HCT116 (cell line): ENCODE measurements at regions not wholly inside any gene's neighbourhood (a gene's known extent, or its start where the extent isn't known, plus 50 kb on each side); places are given as distances from the start of the nearest gene placed in this dataset.

Source experiments
- ATAC-seq: fragments of 200-7000 bp; cut with Tn5 transposase; 2 replicates; pipeline ENCODE4 v1.9.1; 2020; ENCODE audit warnings: mild to moderate bottlenecking, moderate library complexity
- BruUV-seq: library from RNA; stranded (reverse); fragments of 400-500 nt; replicated peaks from 2 replicates; lab custom pipeline; 2021; lab: Mats Ljungman, UMichigan
- CTCF ChIA-PET: fragments of 300-600 bp; sonication (Branson Sonifier 250); formaldehyde crosslinking; loops from one replicate; lab custom pipeline; 2021; ENCODE audit warnings: antibody characterized with exemption; lab: Charles Lee
- POLR2A ChIA-PET: fragments of 300-600, 350-600 bp; sonication (Branson Sonifier 250); formaldehyde crosslinking; loops from one replicate; lab custom pipeline; 2021; ENCODE audit warnings: antibody characterized with exemption; lab: Charles Lee
- RAD21 ChIA-PET, 2 experiments: fragments of 300-600 bp; sonication (Branson Sonifier 250); formaldehyde crosslinking; loops; one replicate each; lab custom pipeline; 2023; ENCODE audit warnings: low total read pairs in 2 of 2; ENCODE audit not compliant: uncharacterized antibody in 2 of 2, unreplicated experiment in 2 of 2, low non-redundant PET in 1 of 2; lab: Charles Lee
- DNase-seq: peaks from one replicate; pipeline ENCODE4 v3.0.0-alpha.2; 2010; ENCODE audit warnings: low read depth, low spot score
- H2AFZ ChIP-seq: fragments of 200-600 bp; shearing (Covaris generic), sonication (generic); 2 replicates; pipeline ENCODE4 v1.6.1; 2017; ENCODE audit warnings: low read depth, mixed run types, mixed read lengths, antibody characterized with exemption, low read length; ENCODE audit not compliant: poor library complexity, severe bottlenecking
- H3K27ac ChIP-seq: 2 replicates; pipeline ENCODE4 v1.5.1; 2012; ENCODE audit warnings: low read depth, low read length
- H3K27me3 ChIP-seq: fragments of 200-600 bp; sonication (generic); 2 replicates; pipeline ENCODE4 v1.6.1; 2016; ENCODE audit warnings: mixed run types, low read length, mixed read lengths; ENCODE audit not compliant: insufficient read depth
- H3K36me3 ChIP-seq, 2 experiments: fragments of 200-500 bp in 1 of 2; fragments of 200-600 bp in 1 of 2; sonication (Bioruptor generic) in 1 of 2; sonication (generic) in 1 of 2; 2 replicates each; pipeline versions ENCODE4 v1.5.1 to v1.6.1; 2014 to 2016; ENCODE audit warnings: low read length in 2 of 2, inconsistent platforms in 1 of 2, mixed read lengths in 1 of 2, mixed run types in 1 of 2; ENCODE audit not compliant: insufficient read depth in 2 of 2, control insufficient read depth in 1 of 2
- H3K4me1 ChIP-seq, 2 experiments: fragments of 200-600 bp in 1 of 2; sonication (generic) in 1 of 2; 2 replicates each; pipeline versions ENCODE4 v1.5.1 to v1.6.1; 2012 to 2017; ENCODE audit warnings: low read length in 2 of 2, inconsistent platforms in 1 of 2, mild to moderate bottlenecking in 1 of 2, mixed read lengths in 1 of 2, mixed run types in 1 of 2, moderate library complexity in 1 of 2; ENCODE audit not compliant: insufficient read depth in 2 of 2, control insufficient read depth in 1 of 2
- H3K4me2 ChIP-seq: fragments of 200-600 bp; sonication (generic); 2 replicates; pipeline ENCODE4 v1.6.1; 2017; ENCODE audit warnings: mixed run types, low read length, mixed read lengths
- H3K4me3 ChIP-seq, 2 experiments: fragments of 200-600 bp in 1 of 2; sonication (generic) in 1 of 2; replicated peaks in 1 of 2; 2 replicates each; pipeline ENCODE4 v1.5.1; 2011 to 2016; ENCODE audit warnings: low read length in 2 of 2, control low read depth in 1 of 2, low read depth in 1 of 2, mild to moderate bottlenecking in 1 of 2, mixed read lengths in 1 of 2, mixed run types in 1 of 2
- H3K79me2 ChIP-seq: fragments of 200-600 bp; sonication (generic); 2 replicates; pipeline ENCODE4 v1.6.1; 2017; ENCODE audit warnings: mild to moderate bottlenecking, mixed run types, low read length, moderate library complexity, mixed read lengths; ENCODE audit not compliant: insufficient read depth
- H3K9ac ChIP-seq: fragments of 200-600 bp; sonication (generic); 2 replicates; pipeline ENCODE4 v1.6.1; 2016; ENCODE audit warnings: low read length, mixed read lengths
- H3K9me2 ChIP-seq: fragments of 200-600 bp; sonication (generic), shearing (Covaris generic); 2 replicates; pipeline ENCODE4 v1.6.1; 2017; ENCODE audit warnings: mixed run types, mild to moderate bottlenecking, moderate library complexity; ENCODE audit not compliant: insufficient read depth
- H3K9me3 ChIP-seq, 2 experiments: fragments of 200-500 bp in 1 of 2; fragments of 200-600 bp in 1 of 2; sonication (Bioruptor generic) in 1 of 2; sonication (generic) in 1 of 2; 2 replicates each; pipeline ENCODE4 v1.6.1; 2014 to 2017; ENCODE audit warnings: low read length in 2 of 2, mixed read lengths in 2 of 2, inconsistent platforms in 1 of 2, low read depth in 1 of 2, mild to moderate bottlenecking in 1 of 2, mixed run types in 1 of 2, moderate library complexity in 1 of 2; ENCODE audit not compliant: control insufficient read depth in 1 of 2, insufficient read depth in 1 of 2
- H4K20me1 ChIP-seq: fragments of 200-600 bp; sonication (generic), shearing (Covaris generic); 2 replicates; pipeline ENCODE4 v1.6.1; 2017; ENCODE audit warnings: mixed run types, mild to moderate bottlenecking, moderate library complexity; ENCODE audit not compliant: insufficient read depth
- EGR1 ChIP-seq: IDR thresholded peaks from 2 replicates; pipeline ENCODE4 v1.6.1; 2012; ENCODE audit warnings: low read depth
- ELF1 ChIP-seq: IDR thresholded peaks from 2 replicates; pipeline ENCODE4 v1.6.1; 2012; ENCODE audit warnings: low read depth, borderline replicate concordance
- EZH2 ChIP-seq: fragments of 200-600 bp; sonication (generic); IDR thresholded peaks from 2 replicates; pipeline ENCODE4 v1.6.1; 2017; ENCODE audit warnings: antibody characterized with exemption, mixed run types
- MAX ChIP-seq: IDR thresholded peaks from 2 replicates; pipeline ENCODE4 v1.6.1; 2012
- POLR2A ChIP-seq: IDR thresholded peaks from 2 replicates; pipeline ENCODE4 v1.7.0; 2011; ENCODE audit warnings: borderline replicate concordance; ENCODE audit not compliant: insufficient read depth, insufficient read length; ENCODE audit errors: extremely low read depth
- RAD21 ChIP-seq: IDR thresholded peaks from 2 replicates; pipeline ENCODE4 v1.6.1; 2012; ENCODE audit warnings: low read depth, mild to moderate bottlenecking
- SIN3A ChIP-seq: IDR thresholded peaks from 2 replicates; pipeline ENCODE4 v1.6.1; 2012; ENCODE audit warnings: low read depth
- SP1 ChIP-seq: IDR thresholded peaks from 2 replicates; pipeline ENCODE4 v1.6.1; 2012; ENCODE audit warnings: low read depth
- TCF7L2 ChIP-seq: IDR thresholded peaks from 2 replicates; pipeline ENCODE4 v1.7.0; 2011; ENCODE audit warnings: borderline replicate concordance, inconsistent platforms; ENCODE audit not compliant: insufficient read depth, insufficient read length; ENCODE audit errors: extremely low read depth
- YY1 ChIP-seq: IDR thresholded peaks from 2 replicates; pipeline ENCODE4 v1.6.1; 2011; ENCODE audit warnings: low read length, low read depth, moderate library complexity, mild to moderate bottlenecking; ENCODE audit not compliant: insufficient replicate concordance; ENCODE audit errors: extremely low read depth
- ZBTB33 ChIP-seq: IDR thresholded peaks from 2 replicates; pipeline ENCODE4 v1.6.1; 2011; ENCODE audit warnings: mild to moderate bottlenecking, low read length, moderate library complexity; ENCODE audit not compliant: insufficient replicate concordance; ENCODE audit errors: extremely low read depth
- ZFX ChIP-seq: fragments of 450-650 bp; IDR thresholded peaks from 2 replicates; pipeline ENCODE4 v1.6.1; 2017
- intact Hi-C: fragments of 100-400 bp; cut with micrococcal nuclease; formaldehyde crosslinking; loops from 2 replicates; pipeline ENCODE4 v1.10.0; 2022

GRCh38 chr4:18130256-18130655 is 108.7 kb upstream of the LCORL start:
- Histone ChIP-seq H3K4me1 (no peaks in the 10 kb centered on the region), H2AFZ (no peak overlapping the region), H3K36me3 (no peaks in the 10 kb centered on the region), H3K9me3 (no peaks in the 10 kb centered on the region), H3K79me2 (no peaks in the 10 kb centered on the region), H3K9me2 (no peaks in the 10 kb centered on the region), H4K20me1 (no peaks in the 10 kb centered on the region), H3K27me3 (peaks cover 3% of the 10 kb centered on the region; the same call in 1 of the 2 replicates), H3K27ac (no peak overlapping the region), H3K4me3 (no peak overlapping the region), H3K4me2 (no peak overlapping the region), H3K9ac (no peak overlapping the region)
- POLR2A ChIA-PET, result no interaction called here
- RAD21 ChIA-PET, result no interaction called here
- intact Hi-C loops, result no loop called here
- TF ChIP-seq SIN3A (no peak), RAD21 (no peak), EGR1 (no peak), POLR2A (no peak), EZH2 (no peak), ZBTB33 (no peak), ZFX (no peak), MAX (no peak), ELF1 (no peak), TCF7L2 (no peak), YY1 (no peak), SP1 (no peak)
- no peak for ATAC-seq
- CTCF ChIA-PET, result no interaction called here
- DNase-seq, result no peak
- BruUV-seq, result no TSS peak
